GM12892 (cell line): ENCODE measurements at regions not wholly inside any gene's neighbourhood (a gene's known extent, or its start where the extent isn't known, plus 50 kb on each side); places are given as distances from the start of the nearest gene placed in this dataset.

Source experiments
- DNase-seq: peaks from one replicate; pipeline ENCODE4 v3.0.0; 2011; ENCODE audit not compliant: insufficient read length
- FAIRE-seq: peaks from 2 replicates; lab custom pipeline; 2011; peaks lifted over from hg19 to GRCh38; lab: Jason Lieb, UNC
- POLR2A ChIP-seq: IDR thresholded peaks from 2 replicates; pipeline ENCODE4 v1.6.1; 2011; ENCODE audit warnings: low read depth, low read length, control low read depth
- POLR2AphosphoS5 ChIP-seq: IDR thresholded peaks from 2 replicates; pipeline ENCODE4 v1.6.1; 2011; ENCODE audit warnings: low read depth, low read length, control low read depth
- TAF1 ChIP-seq: IDR thresholded peaks from 2 replicates; pipeline ENCODE4 v1.6.1; 2011; ENCODE audit warnings: low read depth, mild to moderate bottlenecking, control low read depth, low read length, borderline replicate concordance

DNA sequence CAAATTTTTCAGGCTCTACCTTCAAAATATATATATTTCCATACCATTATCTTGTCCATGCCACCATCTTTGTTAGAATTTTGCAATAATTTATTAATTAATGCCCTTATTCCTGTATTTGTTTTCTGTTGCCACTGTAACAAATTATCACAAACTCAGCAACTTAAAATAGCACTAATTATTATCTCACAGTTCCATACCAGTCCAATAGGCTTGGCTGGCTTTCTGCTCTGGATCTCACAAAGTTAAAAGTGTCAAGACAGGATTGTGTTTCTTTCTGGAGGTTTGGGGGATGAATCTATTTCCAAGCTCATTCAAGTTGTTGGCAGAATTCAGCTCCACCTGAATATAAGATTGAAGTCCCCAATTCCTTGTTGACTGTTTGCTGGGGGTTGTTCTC, 58.6 kb upstream of the SLC38A4 start:
- DNase-seq = no peak
- TF ChIP-seq POLR2AphosphoS5 (no peak), TAF1 (no peak), POLR2A (no peak)
- no peak for FAIRE-seq

DNA sequence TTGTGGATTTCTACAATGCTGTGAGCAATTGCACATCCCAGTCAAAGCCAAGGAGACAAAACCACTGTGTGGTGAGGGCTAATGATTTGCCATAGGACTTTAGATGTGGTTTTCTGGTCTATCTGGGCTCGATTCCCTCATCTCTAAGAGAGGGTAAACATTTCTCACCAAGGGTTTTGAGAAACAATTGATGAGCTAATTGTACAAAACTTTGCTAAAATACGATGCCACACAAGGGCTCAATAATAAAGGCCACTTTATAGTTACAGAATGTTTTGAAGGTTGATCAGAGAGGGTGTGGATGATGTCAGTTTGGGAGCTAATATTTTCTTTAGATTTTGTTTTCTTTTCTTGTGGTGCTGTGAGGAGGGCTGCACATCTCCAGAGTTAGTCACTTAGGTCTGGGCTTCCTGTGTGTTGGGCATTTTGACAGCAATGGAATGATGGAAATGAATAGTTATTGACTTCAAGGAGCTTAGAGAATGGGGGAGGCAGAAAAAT, 60.8 kb upstream of the SLC38A4 start:
- FAIRE-seq (no peak), DNase-seq (no peak)
- TF ChIP-seq POLR2A (no peak), POLR2AphosphoS5 (no peak), TAF1 (no peak)

- FAIRE-seq (no peak), DNase-seq (no peak)
- TF ChIP-seq TAF1 (no peak), POLR2AphosphoS5 (no peak), POLR2A (no peak)
Measured at GRCh38 chr12:46887870-46888269, 62.1 kb upstream of the SLC38A4 start.

DNA sequence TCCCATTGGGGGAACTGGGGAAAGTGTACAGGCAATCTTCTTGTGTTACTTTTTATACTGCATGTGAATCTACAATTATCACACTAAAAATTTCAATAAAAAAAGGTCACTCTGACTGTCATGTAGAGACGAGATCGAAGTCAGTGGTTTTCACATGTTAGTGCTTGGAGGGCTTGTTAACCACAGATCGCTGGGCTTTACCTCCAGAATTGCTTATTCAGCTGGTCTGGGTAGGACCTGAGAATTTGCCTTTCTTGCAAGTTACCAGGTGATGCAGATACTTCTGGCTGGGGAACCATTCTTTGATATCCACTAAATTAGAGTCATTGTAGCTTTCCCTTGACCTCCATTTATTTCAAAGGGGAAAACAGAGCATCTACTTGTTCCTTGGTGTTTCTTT, 62.8 kb upstream of the SLC38A4 start:
- FAIRE-seq = no peak
- TF ChIP-seq POLR2AphosphoS5 = no peak
- no peak for TF ChIP-seq POLR2A
- no peak for TF ChIP-seq TAF1
- no peak for DNase-seq

- TF ChIP-seq POLR2A = no peak
- no peak for TF ChIP-seq TAF1
- TF ChIP-seq POLR2AphosphoS5 = no peak
- no peak for DNase-seq
- FAIRE-seq = no peak
Measured at GRCh38 chr12:46891306-46891705, 65.5 kb upstream of the SLC38A4 start.

DNA sequence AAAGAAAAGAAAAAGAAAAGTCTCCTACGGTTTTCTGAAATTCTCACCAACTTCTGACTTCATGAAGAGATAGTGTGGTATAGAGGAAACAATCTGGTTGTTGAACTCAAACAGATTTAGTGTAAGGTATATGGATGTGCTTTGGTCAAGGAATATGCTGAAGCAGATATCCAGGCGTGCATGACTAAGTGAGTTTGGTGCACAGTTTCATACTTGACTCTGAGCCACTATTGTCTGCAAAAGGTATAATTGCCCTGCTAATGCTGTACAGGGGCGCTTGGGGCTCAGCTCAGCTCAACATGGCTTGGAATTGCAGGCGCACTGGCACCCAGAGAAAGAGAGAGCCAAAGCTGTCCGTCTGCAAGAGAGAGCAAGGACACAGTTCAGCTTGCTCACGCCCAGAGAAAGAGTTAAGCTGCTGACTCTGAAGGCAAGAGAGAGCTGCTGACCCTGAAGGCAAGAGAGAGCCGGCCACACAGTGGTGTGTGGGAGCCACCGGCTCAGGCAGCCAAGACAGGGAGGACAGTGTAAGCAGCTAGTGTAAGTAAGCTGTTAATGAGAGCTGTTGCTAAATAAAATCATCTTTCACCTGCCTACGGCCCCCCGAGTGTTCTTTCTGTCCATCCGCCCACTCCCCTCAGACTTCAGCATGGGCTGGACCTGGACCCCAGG, 66.4 kb upstream of the SLC38A4 start:
- TF ChIP-seq POLR2A (no peak), TAF1 (no peak), POLR2AphosphoS5 (no peak)
- DNase-seq = no peak
- no peak for FAIRE-seq

DNA sequence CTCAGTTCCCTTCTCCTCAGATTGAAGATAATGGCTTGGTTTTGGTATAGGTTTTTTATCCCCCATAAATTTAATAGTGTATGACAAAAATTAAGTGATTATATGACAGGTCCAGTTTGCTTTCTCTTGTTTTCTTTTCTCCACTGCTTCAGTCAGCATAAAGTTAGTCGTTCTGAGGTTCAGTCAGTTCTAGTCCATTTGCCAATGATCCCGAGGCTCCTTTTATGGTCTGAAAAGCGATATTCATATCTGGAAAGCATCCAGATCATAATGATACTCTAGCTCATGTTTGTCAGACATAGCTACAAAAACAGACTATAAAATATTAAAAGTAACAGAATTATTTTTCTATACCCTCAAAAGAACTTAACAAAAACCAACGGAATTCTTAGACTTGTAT, 67.1 kb upstream of the SLC38A4 start:
- FAIRE-seq = no peak
- TF ChIP-seq POLR2A = no peak
- no peak for TF ChIP-seq TAF1
- no peak for TF ChIP-seq POLR2AphosphoS5
- DNase-seq = no peak

GRCh38 chr12:46893434-46893833, 67.6 kb upstream of the SLC38A4 start:
- FAIRE-seq (no peak), DNase-seq (no peak)

GRCh38 chr12:46895726-46896125, 69.9 kb upstream of the SLC38A4 start:
- FAIRE-seq (no peak), DNase-seq (no peak)
- no peak for TF ChIP-seq POLR2AphosphoS5
- no peak for TF ChIP-seq POLR2A
- TF ChIP-seq TAF1 = no peak

More at GRCh38 chr12:46893434-46893833, 67.6 kb upstream of the SLC38A4 start:
- TF ChIP-seq TAF1 = no peak

DNA sequence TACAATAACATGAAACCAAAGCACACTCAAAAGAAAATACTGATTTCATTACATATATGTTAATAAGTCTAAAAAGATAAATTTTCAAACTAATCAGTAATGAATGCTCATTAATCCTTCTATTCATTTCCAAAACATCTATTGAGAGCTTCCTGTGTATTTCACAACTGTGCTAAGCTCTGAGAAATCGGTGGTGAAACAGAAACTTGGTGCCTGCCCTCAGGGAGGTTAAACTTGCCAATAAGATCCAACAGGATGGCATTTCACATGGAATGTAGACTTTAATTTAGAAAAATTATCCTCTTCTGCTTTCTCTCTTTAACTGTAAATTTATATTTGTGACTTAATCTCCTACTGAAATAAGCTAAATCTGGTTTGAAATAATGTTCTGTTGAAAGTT, 70.9 kb upstream of the SLC38A4 start:
- no peak for TF ChIP-seq TAF1
- no peak for TF ChIP-seq POLR2A
- no peak for TF ChIP-seq POLR2AphosphoS5
- FAIRE-seq = no peak
- DNase-seq = no peak

- no peak for DNase-seq
- TF ChIP-seq TAF1 (no peak), POLR2AphosphoS5 (no peak)
- no peak for FAIRE-seq
Measured at GRCh38 chr12:46898152-46898931, 72.5 kb upstream of the SLC38A4 start.

GRCh38 chr12:46898989-46899388, 73.2 kb upstream of the SLC38A4 start:
- DNase-seq = no peak
- TF ChIP-seq TAF1 (no peak), POLR2A (no peak), POLR2AphosphoS5 (no peak)
- FAIRE-seq = no peak

DNA sequence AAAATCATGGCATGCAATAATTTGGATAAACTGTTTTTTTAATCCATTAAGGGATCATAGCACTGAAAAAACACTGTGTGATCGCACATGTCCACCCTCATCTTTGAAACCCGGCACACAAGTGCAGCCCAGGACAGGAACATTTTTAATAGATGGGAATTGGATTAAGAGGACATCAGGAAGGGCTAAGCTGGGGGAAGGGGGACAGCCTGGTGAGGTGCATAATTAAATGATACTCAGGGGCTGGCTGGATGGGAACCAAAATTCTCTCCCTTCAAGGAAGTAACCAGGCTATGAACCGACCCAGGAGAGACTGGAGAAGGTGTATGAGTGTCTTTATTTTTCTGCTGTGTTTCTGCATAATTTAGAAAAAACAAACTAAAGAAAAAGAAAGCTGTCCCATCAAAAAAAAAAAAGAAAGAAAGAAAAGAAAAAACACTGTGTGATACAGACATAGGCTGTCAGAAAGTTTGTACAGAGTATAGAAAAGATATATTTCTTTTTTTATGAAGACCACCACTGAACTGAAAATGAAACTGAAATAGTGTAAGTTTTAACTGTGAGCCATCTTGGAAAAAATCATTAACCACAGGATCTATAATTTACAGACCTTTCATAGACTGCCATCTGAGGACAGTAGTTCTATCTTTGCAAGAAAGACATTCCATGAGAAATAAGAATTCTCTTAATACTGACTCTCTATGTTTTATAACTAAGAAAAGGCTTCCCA, 75.1 kb upstream of the SLC38A4 start:
- TF ChIP-seq POLR2A (no peak), POLR2AphosphoS5 (no peak), TAF1 (no peak)
- DNase-seq = no peak
- FAIRE-seq = no peak
